ENCODE measurements at regions not wholly inside any gene's neighbourhood (a gene's known extent, or its start where the extent isn't known, plus 50 kb on each side); places are given as distances from the start of the nearest gene placed in this dataset.

- peaks cover 5% of the 10 kb centered on the region for H3K27me3 ChIP-seq
- no peaks in the 10 kb centered on the region for H3K4me1 ChIP-seq (ENCODE audit: low read depth)
- no peak overlapping the region for H3K27ac ChIP-seq
- no peaks in the 10 kb centered on the region for H3K36me3 ChIP-seq
- no peaks in the 10 kb centered on the region for H3K9me3 ChIP-seq (ENCODE audit: low read depth)
- no peak for TF ChIP-seq CTCF (IDR thresholded peaks at IDR 0.05; ENCODE audit: low read depth, low read length)
- no peak overlapping the region for H3K4me3 ChIP-seq
- no peak for DNase-seq (ENCODE audit: low read depth in 1 of 2, low spot score in 1 of 2)
Measured at GRCh38 chr5:168039566-168040248, 251.7 kb upstream of the WWC1 start.

- Histone ChIP-seq H3K4me1 (ENCODE audit: low read depth) (no peaks in the 10 kb centered on the region), H3K9me3 (ENCODE audit: low read depth) (no peaks in the 10 kb centered on the region), H3K27me3 (peaks cover 5% of the 10 kb centered on the region), H3K4me3 (no peak overlapping the region), H3K27ac (no peak overlapping the region), H3K36me3 (no peaks in the 10 kb centered on the region)
- TF ChIP-seq CTCF (IDR thresholded peaks at IDR 0.05; ENCODE audit: low read depth, low read length), result no peak
- DNase-seq (ENCODE audit: low read depth in 1 of 2, low spot score in 1 of 2), result no peak
Measured at GRCh38 chr5:168041583-168041982, 249.9 kb upstream of the WWC1 start.

- no peaks in the 10 kb centered on the region for H3K9me3 ChIP-seq (ENCODE audit: low read depth)
- H3K36me3 ChIP-seq, result no peaks in the 10 kb centered on the region
- H3K4me1 ChIP-seq (ENCODE audit: low read depth), result no peaks in the 10 kb centered on the region
- H3K27me3 ChIP-seq, result peaks cover 5% of the 10 kb centered on the region
- H3K27ac ChIP-seq, result no peak overlapping the region
- H3K4me3 ChIP-seq, result no peak overlapping the region
- no peak for DNase-seq (ENCODE audit: low read depth in 1 of 2, low spot score in 1 of 2)
- TF ChIP-seq CTCF (IDR thresholded peaks at IDR 0.05; ENCODE audit: low read depth, low read length), result no peak
Measured at GRCh38 chr5:168042284-168043068, 249.0 kb upstream of the WWC1 start.

GRCh38 chr5:168046163-168046562 is 245.3 kb upstream of the WWC1 start:
- Histone ChIP-seq H3K4me3 (no peak overlapping the region), H3K9me3 (ENCODE audit: low read depth) (no peaks in the 10 kb centered on the region), H3K36me3 (no peaks in the 10 kb centered on the region), H3K4me1 (ENCODE audit: low read depth) (no peaks in the 10 kb centered on the region), H3K27me3 (no peaks in the 10 kb centered on the region), H3K27ac (no peak overlapping the region)
- no peak for TF ChIP-seq CTCF (IDR thresholded peaks at IDR 0.05; ENCODE audit: low read depth, low read length)
- no peak for DNase-seq (ENCODE audit: low read depth in 1 of 2, low spot score in 1 of 2)

GRCh38 chr5:168047043-168047668 is 244.3 kb upstream of the WWC1 start:
- no peaks in the 10 kb centered on the region for H3K9me3 ChIP-seq (ENCODE audit: low read depth)
- TF ChIP-seq CTCF (IDR thresholded peaks at IDR 0.05; ENCODE audit: low read depth, low read length), result peak; percentile 22

More at GRCh38 chr5:168047043-168047668, 244.3 kb upstream of the WWC1 start:
- Histone ChIP-seq H3K27me3 (no peaks in the 10 kb centered on the region), H3K27ac (no peak overlapping the region), H3K36me3 (no peaks in the 10 kb centered on the region), H3K4me1 (ENCODE audit: low read depth) (no peaks in the 10 kb centered on the region), H3K4me3 (no peak overlapping the region)
- DNase-seq (ENCODE audit: low read depth in 1 of 2, low spot score in 1 of 2), result peak; percentile 55 to 65

Measured in cardiac muscle cell (in vitro differentiated cells and primary cell).